ENCODE measurements at regions not wholly inside any gene's neighbourhood (a gene's known extent, or its start where the extent isn't known, plus 50 kb on each side); places are given as distances from the start of the nearest gene placed in this dataset.

DNA sequence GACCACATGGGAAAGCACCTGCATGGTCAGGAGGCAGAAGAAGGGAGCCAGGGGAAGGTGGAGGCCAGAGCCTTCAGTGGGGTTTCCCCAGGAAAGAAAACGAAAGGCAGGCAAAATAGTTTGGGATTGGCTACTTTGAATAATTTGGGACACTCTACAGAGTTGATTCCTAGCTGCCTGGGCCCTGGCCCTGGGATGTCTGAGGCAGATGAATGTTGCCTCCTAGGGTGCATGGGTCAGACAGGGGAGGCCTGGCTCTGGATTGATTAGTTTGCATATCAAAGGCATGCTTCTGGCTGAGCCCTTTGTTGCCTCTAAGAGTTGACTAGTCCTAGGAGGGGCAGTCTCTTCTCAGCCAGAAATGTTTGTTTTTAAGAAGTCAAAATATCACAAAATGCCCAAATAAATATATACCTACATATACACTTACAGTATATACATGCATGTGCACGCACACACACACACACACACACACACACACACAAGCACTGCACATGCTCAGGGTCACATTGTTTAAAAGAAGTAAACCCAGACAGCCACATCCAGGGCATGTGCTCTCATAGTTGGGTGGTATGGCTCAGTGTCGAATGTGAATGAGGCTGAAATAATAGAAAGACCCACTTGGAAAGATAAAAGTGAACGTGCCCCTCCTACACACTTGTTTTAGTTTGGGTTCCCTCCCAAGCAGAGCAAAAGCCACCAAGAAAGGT lies 184.2 kb downstream of the GPAM start:
- no peak for ATAC-seq

DNA sequence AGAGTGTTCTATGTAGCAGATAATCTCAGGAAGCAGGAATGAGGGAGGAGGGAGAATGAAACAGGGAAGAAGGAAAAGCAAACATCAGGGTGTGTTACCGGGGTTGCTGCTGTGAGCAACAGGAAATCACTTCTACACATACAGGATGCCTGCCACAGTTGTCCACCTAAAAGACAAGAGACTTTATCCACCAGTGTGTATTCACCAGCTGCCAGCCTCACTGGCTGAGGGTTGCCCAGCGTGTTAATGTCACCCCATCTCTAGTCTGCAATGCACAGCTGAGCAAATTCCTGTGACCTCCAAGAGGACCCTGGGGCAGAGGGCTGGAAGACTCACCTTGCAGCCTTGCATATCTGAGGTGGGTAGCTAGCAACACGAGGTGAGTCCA lies 183.7 kb downstream of the GPAM start:
- ATAC-seq = no peak

DNA sequence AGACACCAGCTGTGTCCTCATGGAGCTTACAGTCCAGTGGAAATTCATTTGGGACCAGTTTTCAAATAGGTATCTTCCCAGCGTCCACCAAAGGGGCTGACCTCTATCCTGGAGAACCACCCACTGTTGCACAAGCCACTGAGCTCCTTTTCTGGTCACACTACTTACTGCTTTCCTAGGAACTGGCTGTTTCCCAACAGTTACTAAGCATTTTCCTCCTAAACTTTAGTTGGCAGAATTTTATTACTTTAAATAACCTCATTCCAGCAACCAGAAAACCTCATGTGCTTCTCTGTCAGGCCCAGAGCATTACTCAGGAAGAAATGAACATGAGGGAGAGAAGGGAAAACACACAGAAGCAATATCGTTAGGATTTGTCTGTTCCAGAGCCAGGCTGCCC lies 183.1 kb downstream of the GPAM start:
- no peak for ATAC-seq

DNA sequence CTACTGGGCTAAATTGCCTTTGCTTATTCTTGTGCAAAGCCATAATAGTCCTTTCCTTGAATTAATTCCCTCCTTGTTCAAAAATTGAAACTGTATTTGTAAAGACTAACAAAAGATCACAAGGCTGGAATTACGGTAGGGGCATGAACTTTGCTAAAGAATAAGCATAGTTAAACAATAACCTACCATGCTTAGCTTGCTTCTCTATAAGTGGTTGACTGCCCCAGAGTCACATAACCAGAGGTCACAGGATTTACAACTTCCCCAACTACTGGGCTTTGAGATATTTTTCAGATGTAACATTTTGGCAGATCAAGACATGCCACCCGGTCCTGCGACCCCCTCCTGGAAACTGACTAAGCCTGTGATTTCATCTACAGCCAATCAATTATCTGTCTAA lies 181.4 kb downstream of the GPAM start:
- no peak for ATAC-seq

DNA sequence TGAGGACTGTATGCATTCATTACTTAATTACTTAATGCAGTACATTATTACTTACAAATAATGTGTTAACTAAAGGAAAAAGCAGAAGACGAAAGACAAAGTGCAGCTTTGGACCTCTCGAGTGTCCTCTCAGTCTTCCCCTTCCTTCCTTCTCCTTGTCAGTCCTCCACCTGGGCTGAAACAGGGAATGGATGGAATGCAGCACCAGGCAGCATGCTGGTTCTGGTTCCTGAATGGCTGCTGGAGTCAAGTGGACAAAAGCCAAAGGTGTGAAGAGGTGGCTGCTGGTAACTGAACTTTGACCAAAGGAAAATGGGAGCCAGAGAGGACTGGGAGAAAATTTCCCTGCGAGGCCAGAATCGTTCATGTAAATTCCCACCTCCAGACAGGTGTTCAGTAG lies 179.5 kb downstream of the GPAM start:
- no peak for ATAC-seq

DNA sequence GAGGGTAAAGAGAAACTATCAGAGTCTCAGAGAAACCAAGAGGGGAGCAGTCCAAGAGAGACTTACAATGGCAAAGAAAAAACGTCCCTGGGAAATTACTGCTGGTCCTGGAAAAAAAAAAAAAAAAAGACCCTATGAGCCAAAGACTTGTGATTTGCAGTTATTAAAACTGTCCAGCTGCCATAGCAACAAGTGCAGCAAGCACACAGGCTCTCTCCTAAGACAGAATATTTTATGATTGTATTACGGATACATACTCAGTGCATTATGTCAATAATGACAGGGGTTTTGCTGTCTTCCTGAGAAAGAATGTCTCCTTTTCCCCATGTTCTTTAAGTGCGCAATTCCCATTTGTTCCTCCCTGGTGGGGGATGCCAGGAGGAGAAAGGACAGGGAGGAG lies 178.5 kb downstream of the GPAM start:
- ATAC-seq = no peak

DNA sequence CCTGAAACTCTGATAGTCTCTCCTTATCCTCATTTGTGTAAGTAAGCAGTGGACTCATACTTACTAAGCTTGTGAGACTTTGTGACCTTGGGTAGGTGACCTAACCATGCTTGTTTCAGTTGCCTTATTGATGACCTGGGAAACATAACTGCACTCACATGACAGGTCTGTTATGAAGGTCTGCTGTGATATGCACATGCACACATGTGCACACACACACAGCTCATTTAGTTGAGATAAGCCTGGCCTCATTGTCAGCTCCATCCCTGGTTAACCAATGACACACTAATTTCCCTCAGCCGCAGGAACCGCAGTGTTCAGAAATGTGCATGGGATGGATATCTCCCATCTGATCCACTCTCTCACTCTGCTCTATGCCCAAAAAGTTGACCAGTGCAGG lies 177.2 kb downstream of the GPAM start:
- no peak for ATAC-seq

DNA sequence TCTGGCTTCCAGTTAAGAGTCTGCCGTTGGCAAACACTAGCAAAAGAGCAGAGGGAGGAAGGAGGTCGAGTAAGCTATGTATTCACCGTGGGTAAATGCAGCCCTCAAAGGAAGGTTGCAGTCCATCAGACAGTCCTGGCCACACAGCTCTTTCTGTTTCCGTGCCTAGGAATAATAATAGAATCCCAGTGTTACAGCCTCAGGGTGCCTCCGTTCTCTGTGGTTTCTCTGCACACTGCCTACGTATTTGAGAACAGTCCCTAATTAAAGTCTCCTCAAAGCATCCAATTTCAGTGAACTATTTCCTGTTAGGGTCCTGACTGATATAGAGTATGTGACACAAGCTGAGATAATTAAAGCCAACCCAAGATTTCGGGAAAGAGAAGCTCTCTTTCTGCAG lies 176.7 kb downstream of the GPAM start:
- no peak for ATAC-seq

DNA sequence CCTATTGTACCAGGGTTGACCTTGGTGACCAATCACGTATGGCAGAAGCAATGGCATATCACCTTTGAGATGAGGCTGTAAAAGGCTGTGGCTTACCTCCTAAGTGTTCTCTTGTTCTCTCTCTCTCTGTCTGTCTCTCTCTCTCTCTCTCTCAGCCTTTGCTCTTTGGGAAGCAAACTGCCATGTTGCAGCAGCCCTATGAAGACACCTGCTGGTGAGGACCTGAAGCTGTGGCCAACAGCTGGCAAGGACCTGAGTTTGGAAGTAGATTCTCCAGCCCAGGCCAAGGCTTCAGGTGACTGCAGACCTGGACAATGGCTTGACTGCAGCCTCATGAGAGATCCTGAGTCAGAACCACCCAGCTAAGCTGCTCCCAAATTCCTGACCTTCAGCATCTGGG lies 161.4 kb downstream of the GPAM start:
- no peak for ATAC-seq

DNA sequence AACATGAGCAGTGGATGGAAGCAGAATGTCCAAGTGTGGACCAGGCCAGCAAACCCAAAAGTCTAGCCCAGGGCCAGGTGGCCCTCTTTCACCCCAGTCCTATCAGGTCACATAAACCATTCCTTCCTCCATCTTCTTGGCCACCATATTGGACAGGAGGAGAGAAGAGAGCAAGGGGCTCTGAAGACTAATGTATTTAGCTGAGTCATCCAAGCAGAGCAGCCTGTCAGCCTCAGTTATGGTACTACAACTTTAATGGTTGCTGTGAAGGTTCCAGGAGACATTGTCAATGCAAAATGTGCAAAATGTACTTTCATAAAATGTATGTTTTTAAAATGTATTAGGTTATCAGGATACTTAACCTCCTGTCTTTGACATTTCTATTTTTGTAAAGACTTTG lies 159.5 kb downstream of the GPAM start:
- no peak for ATAC-seq

DNA sequence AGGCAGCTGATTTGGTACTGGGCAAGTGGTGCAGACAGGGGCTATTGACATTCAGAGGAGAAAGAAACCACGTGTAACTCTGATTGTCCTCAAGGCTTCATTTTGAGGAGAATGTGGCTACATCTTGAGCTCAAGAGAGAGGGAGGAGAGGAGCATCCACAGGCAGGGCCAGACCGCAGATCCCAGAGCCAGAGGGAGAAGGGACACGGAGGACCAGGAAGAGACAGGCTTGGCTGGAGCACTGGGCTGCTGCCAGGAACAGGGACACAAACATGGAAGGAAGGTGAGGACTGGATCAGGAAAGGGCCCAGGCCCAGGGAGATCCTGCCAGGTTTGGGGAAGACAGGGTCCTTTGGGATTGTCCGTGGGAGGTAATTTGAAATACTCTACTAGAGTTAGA lies 158.3 kb downstream of the GPAM start:
- ATAC-seq = no peak

DNA sequence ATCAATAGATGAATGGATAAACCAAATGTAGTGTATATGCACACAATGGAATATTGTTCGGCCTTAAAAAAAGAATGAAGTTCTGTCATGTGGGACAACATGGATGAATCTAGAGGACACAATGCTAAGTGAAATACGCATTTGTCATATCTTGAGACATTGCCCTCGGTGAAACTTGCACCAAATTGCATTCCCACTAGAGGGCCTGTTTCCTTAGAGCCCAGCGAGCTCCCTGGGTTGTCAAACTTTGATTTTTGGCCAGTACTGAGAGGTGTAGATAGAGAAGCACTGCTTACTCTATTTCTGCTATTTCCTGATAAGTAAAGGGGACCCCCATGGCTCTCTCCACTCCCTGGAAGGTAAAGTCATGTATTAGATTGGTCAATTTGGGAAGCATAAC lies 157.1 kb downstream of the GPAM start:
- no peak for ATAC-seq

DNA sequence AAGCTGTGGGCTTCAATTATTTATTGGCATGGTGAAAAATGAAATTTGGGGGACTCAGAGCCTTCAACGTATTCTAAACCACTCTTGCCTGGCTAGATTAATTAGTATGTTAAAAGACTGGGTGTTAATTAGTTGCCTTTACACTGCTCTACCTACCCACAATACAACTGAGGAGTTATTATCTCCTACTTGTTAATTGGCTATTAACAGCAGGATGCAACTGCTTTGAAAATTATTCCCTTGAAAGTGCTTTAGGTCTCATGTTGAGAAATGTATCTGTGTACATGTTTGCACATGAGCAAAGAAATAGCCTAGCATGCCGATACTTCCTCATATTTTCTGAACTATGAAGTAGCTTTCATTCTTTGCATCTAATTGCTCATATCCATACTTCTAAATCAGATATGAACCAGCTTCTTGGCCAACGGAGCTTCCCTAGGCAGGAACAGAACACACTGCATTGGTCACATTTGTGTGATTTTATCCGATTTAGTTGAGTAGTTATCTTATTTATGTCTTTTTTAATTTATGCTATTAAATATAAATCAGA lies 155.8 kb downstream of the GPAM start:
- ATAC-seq = no peak

DNA sequence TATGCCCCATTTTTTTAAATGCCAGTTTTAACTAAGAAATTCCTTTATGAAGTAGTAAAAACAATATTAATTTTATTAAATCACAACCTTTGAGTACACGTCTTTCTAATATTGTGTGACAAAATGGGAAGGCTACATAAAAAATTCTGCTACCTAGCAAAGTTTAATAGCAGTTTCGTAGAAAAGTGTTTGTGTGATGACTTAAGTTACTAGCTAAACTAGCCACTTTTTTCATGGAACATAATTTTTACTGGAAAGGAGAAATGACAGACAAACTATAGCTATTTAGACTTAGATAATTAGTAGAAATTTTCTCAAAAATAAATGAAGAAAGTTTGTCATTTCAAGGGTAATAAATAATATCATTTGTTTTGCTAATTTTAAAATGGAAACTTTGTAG lies 153.1 kb downstream of the GPAM start:
- ATAC-seq = no peak

DNA sequence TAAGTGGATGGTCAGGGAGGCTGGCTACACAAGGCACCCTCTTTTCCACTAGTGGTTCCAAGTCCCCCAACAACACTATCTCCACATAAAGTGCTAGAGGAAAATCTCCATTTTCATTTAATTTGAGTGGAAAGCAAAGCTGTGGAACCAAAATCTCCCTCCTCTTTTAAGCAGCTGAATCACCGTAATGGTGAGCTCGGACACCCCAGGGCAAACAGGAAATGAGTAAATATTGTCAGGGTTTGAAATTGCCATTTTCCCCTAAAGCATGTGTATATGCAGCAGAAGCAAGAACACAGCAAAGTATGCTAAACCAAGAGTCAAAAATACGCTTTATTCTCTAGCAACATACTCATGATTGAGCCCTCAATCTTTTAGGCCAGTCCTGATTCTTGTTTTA lies 143.7 kb downstream of the GPAM start:
- no peak for ATAC-seq

DNA sequence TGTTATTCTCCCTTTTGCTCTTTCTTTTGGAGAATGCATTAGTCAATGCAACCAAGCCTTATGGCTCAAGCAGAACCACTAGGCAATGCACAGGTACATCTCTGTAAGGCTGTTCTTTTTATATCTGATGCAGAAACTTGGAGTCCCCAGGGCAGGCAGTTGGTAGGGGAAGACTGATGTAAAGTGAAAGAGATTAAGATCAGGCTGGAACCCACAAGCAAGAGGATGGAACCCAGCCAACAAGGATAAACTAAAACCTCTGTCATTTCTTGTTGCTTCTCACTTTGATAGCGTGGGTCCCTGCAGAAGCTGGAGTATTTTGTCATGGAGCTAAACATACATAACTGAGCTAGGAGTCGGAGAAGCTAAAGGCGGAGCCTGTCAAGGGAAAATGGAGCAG lies 142.9 kb downstream of the GPAM start:
- no peak for ATAC-seq

DNA sequence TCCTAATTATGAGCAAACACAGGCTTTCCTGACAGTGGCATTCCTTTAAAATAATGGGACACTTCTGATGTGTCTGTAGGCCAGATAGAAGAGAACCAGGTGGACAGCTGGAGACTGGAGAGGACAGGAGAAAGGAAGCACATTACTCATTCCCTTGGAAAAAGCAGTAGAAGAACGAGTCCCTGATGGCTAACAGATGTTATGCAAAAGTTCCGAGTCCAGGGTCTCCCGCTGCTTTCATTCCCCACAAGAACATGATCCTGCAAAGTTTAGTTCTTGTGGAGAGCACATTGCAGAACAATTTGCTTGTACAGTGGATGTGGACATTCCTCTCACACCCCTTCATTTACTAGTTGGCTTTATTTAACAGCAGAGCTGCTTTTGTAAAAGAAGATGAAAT lies 137.6 kb downstream of the GPAM start:
- no peak for ATAC-seq

DNA sequence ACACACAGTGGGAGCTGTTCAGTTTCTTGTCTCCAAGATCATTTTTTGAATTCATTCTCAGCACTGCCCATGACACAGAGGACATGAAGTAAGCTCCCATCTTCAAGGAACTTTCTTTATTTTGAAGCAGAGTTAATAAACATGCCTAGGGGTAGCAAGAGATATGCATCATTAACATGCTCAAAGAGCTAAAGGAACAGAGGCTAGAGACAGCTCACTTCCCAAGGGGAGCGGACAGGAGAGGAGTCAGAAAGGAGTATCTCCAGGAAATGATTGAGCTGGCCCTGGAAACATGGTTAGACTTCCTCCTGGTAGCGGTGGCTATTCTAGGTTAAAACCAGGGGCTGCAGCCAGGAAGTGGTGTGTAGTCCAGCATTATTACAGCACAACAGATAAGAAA lies 135.9 kb downstream of the GPAM start:
- no peak for ATAC-seq

DNA sequence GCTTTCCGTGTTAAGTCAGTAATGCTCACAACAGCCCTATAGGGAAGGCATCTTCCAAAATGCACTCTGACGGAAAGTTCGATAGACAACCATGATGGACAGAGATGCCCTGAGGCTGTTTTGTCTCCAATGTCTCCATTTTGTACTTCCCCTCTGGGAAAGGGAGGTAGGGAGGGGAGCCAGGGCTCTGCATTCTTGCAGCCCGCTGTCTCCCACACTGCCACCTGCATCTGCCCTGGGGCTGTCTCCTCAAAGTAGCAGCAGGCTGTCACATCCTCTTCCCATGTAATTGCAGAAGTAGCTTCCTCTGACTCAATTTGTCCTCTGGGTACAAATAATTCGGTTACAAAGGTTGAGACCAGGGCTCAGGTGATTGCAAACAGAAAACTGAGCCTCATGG lies 131.4 kb downstream of the GPAM start:
- ATAC-seq = no peak

DNA sequence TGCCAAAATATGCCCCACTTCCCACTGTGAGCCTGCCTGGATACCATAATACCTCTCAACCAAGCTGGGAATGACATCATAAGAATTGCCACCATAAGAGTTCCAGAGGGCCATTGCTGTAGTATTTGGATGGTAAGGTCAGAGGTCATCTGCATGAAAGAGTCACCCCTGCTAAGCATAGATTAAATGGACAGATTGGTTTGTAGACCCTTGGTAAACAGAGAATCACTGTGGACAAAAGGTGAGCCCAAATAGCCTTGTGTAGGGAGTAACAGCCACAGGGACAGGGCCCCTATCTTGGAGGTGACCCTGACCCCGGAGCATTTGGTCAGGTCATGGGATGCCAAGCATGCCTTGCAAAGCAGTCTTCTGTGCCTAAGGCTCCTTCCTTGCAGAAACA lies 129.7 kb downstream of the GPAM start:
- ATAC-seq = no peak

DNA sequence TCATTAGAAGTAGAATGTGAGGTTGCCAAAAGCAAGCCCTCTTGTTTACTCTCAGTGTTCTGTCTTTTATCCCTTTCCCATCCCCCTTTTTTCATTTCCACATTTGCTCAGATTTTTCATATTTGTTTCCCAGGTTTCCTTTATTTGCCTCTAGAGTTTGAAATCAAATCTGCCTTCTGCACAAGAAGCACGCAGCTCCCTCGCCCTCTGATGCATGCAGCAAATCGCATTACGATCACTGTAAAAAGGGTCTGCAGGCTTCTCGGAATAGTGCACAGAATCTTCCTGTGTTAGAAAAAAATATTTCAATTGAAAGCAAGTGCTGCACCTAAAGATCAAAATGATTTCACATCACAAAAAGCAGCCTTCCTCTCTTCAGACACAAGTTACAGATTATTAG lies 129.0 kb downstream of the GPAM start:
- no peak for ATAC-seq

DNA sequence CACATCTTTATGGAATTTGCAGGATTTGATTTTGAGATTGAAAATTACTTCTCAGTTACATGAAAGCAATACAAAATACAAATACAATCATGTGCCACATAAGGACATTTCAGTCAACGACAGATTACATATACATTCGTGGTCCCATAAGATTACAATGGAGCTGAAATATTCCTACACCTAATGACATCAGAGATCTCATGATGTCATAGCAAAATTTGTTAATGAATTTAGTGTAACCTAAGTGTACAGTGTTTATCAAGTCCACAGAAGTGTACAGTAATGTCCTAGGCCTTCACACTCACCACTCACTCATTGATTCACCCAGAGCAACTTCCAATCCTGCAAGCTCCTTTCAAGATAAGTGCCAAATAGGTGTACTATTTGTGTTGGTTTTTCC lies 126.5 kb downstream of the GPAM start:
- ATAC-seq = no peak

DNA sequence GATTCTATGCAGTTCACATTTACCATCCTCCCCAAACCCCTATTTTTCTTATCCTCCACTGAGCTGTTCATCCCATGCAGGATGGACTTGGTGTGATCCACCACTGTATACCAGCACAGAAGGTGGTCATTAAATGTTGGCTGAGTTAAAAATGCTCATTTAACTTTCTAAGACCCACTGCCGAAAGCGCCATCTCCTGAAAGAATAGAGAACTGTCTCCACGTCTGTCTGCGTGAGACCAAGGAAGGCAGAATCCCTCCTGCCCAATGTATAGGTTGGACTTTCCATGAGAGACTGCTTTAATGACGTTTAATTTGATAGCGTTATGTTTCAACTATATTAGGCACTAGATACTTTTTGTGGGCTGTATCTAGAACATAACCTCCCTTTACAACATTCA lies 124.3 kb downstream of the GPAM start:
- no peak for ATAC-seq

DNA sequence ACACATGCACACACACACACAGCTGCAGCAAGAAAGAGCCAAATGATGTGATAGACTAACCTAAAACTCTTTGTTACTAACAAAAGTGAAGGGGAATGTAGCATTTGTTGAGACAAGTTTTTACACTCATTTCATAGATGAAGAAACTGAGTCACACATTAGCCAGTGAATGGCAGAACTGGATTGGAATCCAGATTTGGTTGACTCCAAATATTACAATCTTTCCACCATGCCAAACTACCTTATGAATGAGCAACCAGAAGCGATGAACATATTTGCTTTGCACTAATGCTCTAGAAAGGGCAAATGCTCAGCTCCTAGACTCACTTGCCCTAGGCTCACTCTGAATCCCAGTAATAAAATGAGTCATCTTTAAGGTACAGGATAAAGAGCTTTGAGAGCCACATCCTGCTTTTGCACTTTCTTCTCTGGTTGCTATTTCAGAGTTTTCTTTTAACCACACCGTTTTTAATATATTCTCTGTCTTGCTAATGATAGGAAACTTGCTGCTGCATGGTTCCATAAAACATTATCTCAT lies 111.9 kb downstream of the GPAM start:
- ATAC-seq = no peak

DNA sequence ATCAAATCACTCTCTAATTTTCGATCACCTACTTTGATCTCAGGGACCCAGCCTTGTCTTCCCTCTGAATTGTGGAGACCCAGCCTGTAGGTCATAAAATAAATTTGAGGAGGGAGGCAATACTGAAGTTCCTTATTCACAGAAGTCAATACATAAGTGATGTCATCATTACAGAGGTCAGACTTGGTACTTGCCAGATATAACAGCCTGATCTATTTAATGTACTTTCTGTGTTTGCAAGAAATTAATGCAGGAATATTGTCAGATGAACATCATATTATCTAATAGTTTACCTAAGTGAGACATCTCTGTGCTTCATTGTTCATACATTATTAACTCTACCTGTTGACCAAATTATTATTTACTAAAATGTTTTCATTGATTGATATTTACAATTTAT lies 105.6 kb downstream of the GPAM start:
- ATAC-seq = no peak
